B cell (primary cell): ENCODE measurements at regions not wholly inside any gene's neighbourhood (a gene's known extent, or its start where the extent isn't known, plus 50 kb on each side); places are given as distances from the start of the nearest gene placed in this dataset.

Experiments
- ATAC-seq: fragments of 200-7000 bp; cut with Tn5 transposase; one replicate; pipeline ENCODE4 v1.10.0; 2021; ENCODE audit warnings: low read depth, mild to moderate bottlenecking, moderate number of reproducible peaks, moderate library complexity
- CTCF ChIA-PET: fragments of 350-600 bp; sonication (Branson Sonifier 250); formaldehyde crosslinking; loops from one replicate; lab custom pipeline; 2021; ENCODE audit warnings: antibody characterized with exemption, inconsistent platforms; lab: Charles Lee
- POLR2A ChIA-PET: fragments of 350-600 bp; sonication (Branson Sonifier 250); formaldehyde crosslinking; loops from one replicate; lab custom pipeline; 2021; ENCODE audit warnings: antibody characterized with exemption; lab: Charles Lee
- DNase-seq: peaks from one replicate; pipeline ENCODE4 v3.0.0; 2013
- H2AFZ ChIP-seq: 2 replicates; pipeline ENCODE4 v1.6.1; 2012; ENCODE audit warnings: mild to moderate bottlenecking, low read depth, low read length; ENCODE audit not compliant: insufficient read depth, poor library complexity, severe bottlenecking
- H3K27ac ChIP-seq, 2 donors: 1 replicate in 1 of 2; 2 replicates in 1 of 2; pipeline ENCODE4 v1.5.1; 2012 to 2013; ENCODE audit warnings: low read length in 2 of 2, mild to moderate bottlenecking in 2 of 2, moderate library complexity in 1 of 2
- H3K27me3 ChIP-seq, 4 experiments: fragments of 200-600 bp in 1 of 4; sonication (generic) in 1 of 4; replicated peaks in 1 of 4; 1 replicate in 2 of 4; 2 replicates in 2 of 4; pipeline versions ENCODE4 v1.6.1 to v1.7.0; 2013 to 2016; ENCODE audit warnings: low read length in 3 of 4, mild to moderate bottlenecking in 2 of 4, mixed read lengths in 1 of 4, moderate library complexity in 1 of 4; ENCODE audit not compliant: insufficient read depth in 4 of 4, control insufficient read depth in 3 of 4; ENCODE audit errors: control extremely low read depth in 1 of 4
- H3K36me3 ChIP-seq, 2 experiments: replicated peaks in 1 of 2; 1 replicate in 1 of 2; 2 replicates in 1 of 2; pipeline versions ENCODE4 v1.6.1 to v1.7.1; 2013; ENCODE audit warnings: low read length in 1 of 2; ENCODE audit not compliant: insufficient read depth in 2 of 2, control insufficient read depth in 1 of 2; ENCODE audit errors: control extremely low read depth in 1 of 2, extremely low read depth in 1 of 2
- H3K4me1 ChIP-seq, 2 donors: fragments of 200-600 bp in 1 of 2; sonication (generic) in 1 of 2; 1 replicate in 1 of 2; 2 replicates in 1 of 2; pipeline versions ENCODE4 v1.5.1 to v1.6.1; 2013 to 2017; ENCODE audit warnings: low read length in 2 of 2; ENCODE audit not compliant: control insufficient read depth in 2 of 2, insufficient read depth in 2 of 2
- H3K4me2 ChIP-seq: replicated peaks from 2 replicates; pipeline ENCODE3; 2012; ENCODE audit warnings: mild to moderate bottlenecking, low read depth, low read length; ENCODE audit not compliant: poor library complexity, severe bottlenecking
- H3K4me3 ChIP-seq, 5 experiments: fragments of 200-600 bp in 1 of 5; sonication (generic) in 1 of 5; 1 replicate in 3 of 5; 2 replicates in 2 of 5; pipeline versions ENCODE4 v1.5.1 to v1.7.0; 2011 to 2016; ENCODE audit warnings: low read length in 4 of 5, mild to moderate bottlenecking in 4 of 5, low read depth in 2 of 5, control low read depth in 1 of 5, moderate library complexity in 1 of 5; ENCODE audit not compliant: insufficient read depth in 1 of 5; ENCODE audit errors: control extremely low read depth in 1 of 5, extremely low read depth in 1 of 5
- H3K79me2 ChIP-seq: fragments of 200-600 bp; sonication (generic); one replicate; pipeline ENCODE4 v1.6.0; 2016; ENCODE audit warnings: low read length; ENCODE audit not compliant: control insufficient read depth, insufficient read depth
- H3K9ac ChIP-seq: fragments of 200-600 bp; sonication (generic); 2 replicates; pipeline ENCODE4 v1.6.1; 2017; ENCODE audit warnings: mild to moderate bottlenecking, low read length, moderate library complexity
- H3K9me3 ChIP-seq, 3 donors: one replicate each; pipeline versions ENCODE4 v1.6.1 to v1.7.1; 2013; ENCODE audit warnings: low read length in 2 of 3; ENCODE audit not compliant: control insufficient read depth in 2 of 3, insufficient read depth in 1 of 3; ENCODE audit errors: control extremely low read depth in 1 of 3
- H4K20me1 ChIP-seq: 2 replicates; pipeline ENCODE4 v1.6.0; 2012; ENCODE audit warnings: mild to moderate bottlenecking, low read length; ENCODE audit not compliant: insufficient read depth, control insufficient read depth, poor library complexity, severe bottlenecking
- H3K27ac Mint-ChIP-seq: one replicate; pipeline ENCODE4 v1.8.0; 2021; ENCODE audit warnings: mixed read lengths
- H3K27me3 Mint-ChIP-seq: one replicate; pipeline ENCODE4 v1.8.0; 2021; ENCODE audit warnings: mixed read lengths
- H3K4me1 Mint-ChIP-seq: one replicate; pipeline ENCODE4 v1.8.0; 2021; ENCODE audit warnings: mixed read lengths
- H3K4me3 Mint-ChIP-seq: one replicate; pipeline ENCODE4 v1.8.0; 2021; ENCODE audit warnings: mixed read lengths
- H3K9me3 Mint-ChIP-seq: one replicate; pipeline ENCODE4 v1.8.0; 2022; ENCODE audit warnings: mixed read lengths; ENCODE audit not compliant: insufficient read depth
- CTCF ChIP-seq: fragments of 200-600 bp; IDR thresholded peaks from one replicate; pipeline ENCODE4 v1.8.0; 2022; ENCODE audit warnings: antibody characterized with exemption, mild to moderate bottlenecking
- EZH2 ChIP-seq: IDR thresholded peaks from 2 replicates; pipeline ENCODE4 v1.6.1; 2012; ENCODE audit warnings: borderline replicate concordance, low read depth, mild to moderate bottlenecking, moderate library complexity, low read length; ENCODE audit not compliant: insufficient read depth, poor library complexity, severe bottlenecking
- WGBS: methylation state at CpG from one replicate; pipeline ENCODE4 v1.1.5; 2013; ENCODE audit warnings: missing lambda C conversion rate; ENCODE audit not compliant: insufficient coverage; 5-methylcytosine and 5-hydroxymethylcytosine counted together
- intact Hi-C: fragments of 100-400 bp; cut with micrococcal nuclease; formaldehyde crosslinking; loops from one replicate; pipeline ENCODE4 v1.10.0; 2022

- H3K27ac ChIP-seq = no peak overlapping the region
- Mint-ChIP-seq H3K27me3 (peaks cover 12% of the 10 kb centered on the region), H3K4me1 (no peaks in the 10 kb centered on the region), H3K27ac (no peak overlapping the region), H3K4me3 (no peak overlapping the region), H3K9me3 (no peaks in the 10 kb centered on the region)
- DNase-seq (no peak), ATAC-seq (no peak)
- peaks cover 0 to 4% (median 0%) of the 10 kb centered on the region in 4 experiments for H3K27me3 ChIP-seq
- no peak overlapping the region for H3K4me3 ChIP-seq
- no peak overlapping the region for H3K9ac ChIP-seq
- no peaks in the 10 kb centered on the region for H4K20me1 ChIP-seq
- no peaks in the 10 kb centered on the region for H3K36me3 ChIP-seq
- no peak for TF ChIP-seq CTCF
- no peaks in the 10 kb centered on the region for H3K4me1 ChIP-seq
- WGBS = no CpG with 5 or more reads among the region's 3 CpGs
- ChIA-PET CTCF (no interaction called here), POLR2A (no interaction called here)
- no peaks in the 10 kb centered on the region for H3K79me2 ChIP-seq
- H2AFZ ChIP-seq = no peak overlapping the region
- intact Hi-C loops = no loop called here
- no peaks in the 10 kb centered on the region for H3K9me3 ChIP-seq
- no peak overlapping the region for H3K4me2 ChIP-seq
Observed at GRCh38 chr12:75786070-75786469, 245.5 kb downstream of the PHLDA1 start.

DNA sequence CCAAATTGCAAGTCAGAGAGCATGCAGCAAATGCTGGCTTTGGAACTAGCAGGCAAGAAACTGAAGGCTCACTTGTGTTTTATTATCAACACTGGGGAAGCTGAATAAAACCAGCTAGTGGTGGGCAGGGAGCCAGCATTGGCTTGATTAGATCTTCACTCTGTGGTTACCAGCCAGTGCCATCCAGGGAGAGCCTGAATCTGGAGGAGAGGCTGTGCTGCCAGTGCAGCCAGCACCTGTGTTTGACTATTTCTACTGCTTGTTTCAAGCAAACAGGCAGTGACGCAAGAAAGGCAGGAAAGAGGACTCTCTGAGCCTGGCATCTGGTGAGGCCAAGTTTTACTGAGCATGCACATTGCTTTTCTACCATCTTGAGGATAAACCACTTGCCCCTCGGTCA, 247.0 kb downstream of the PHLDA1 start:
- 66% methylated on average over 2 of the region's 2 CpGs for WGBS
- ATAC-seq = no peak
- no peak overlapping the region for H3K4me3 ChIP-seq
- intact Hi-C loops = no loop called here
- H3K27me3 ChIP-seq = peaks cover 0 to 7% (median 0%) of the 10 kb centered on the region in 4 experiments
- no peak overlapping the region for H3K27ac ChIP-seq
- H3K9ac ChIP-seq = no peak overlapping the region
- H3K4me1 Mint-ChIP-seq = no peaks in the 10 kb centered on the region
- no peak for TF ChIP-seq EZH2
- no peak for TF ChIP-seq CTCF
- ChIA-PET POLR2A (no interaction called here), CTCF (no interaction called here)
- no peaks in the 10 kb centered on the region for H3K4me1 ChIP-seq
- no peaks in the 10 kb centered on the region for H4K20me1 ChIP-seq
- no peak overlapping the region for H3K4me2 ChIP-seq
- DNase-seq = no peak
- H3K9me3 ChIP-seq = no peaks in the 10 kb centered on the region
- no peaks in the 10 kb centered on the region for H3K79me2 ChIP-seq
- no peak overlapping the region for H2AFZ ChIP-seq
- H3K4me3 Mint-ChIP-seq = no peak overlapping the region
- no peaks in the 10 kb centered on the region for H3K36me3 ChIP-seq
- H3K27me3 Mint-ChIP-seq = peaks cover 20% of the 10 kb centered on the region
- H3K9me3 Mint-ChIP-seq = no peaks in the 10 kb centered on the region
- H3K27ac Mint-ChIP-seq = no peak overlapping the region
